Limb (tissue), 2 donors: ENCODE measurements at regions not wholly inside any gene's neighbourhood (a gene's known extent, or its start where the extent isn't known, plus 50 kb on each side); places are given as distances from the start of the nearest gene placed in this dataset.

Experiments used
- DNase-seq, 2 donors: peaks; one replicate each; pipeline ENCODE4 v3.0.0-alpha.2; 2016; ENCODE audit errors: extremely low spot score in 2 of 2

DNA sequence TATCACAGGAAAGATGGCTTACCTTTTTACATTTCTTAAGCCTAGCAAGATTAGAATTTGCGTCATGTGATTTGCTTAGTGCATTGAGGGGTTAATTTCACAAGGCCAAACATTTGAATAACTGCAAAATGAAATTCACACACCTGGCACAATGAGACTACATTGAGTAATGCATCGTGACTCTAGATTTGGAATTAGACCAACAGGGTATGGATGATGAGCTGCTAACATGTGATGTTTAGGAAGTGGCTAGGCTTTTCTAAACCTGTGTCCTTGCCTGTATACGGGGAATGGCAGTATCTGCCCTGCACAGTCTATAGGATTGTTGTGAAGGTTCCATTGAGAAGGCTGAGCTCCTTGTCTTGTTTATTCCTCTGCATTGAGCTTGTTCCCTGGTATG, 160.1 kb downstream of the MFSD1 start:
- no peak for DNase-seq

DNA sequence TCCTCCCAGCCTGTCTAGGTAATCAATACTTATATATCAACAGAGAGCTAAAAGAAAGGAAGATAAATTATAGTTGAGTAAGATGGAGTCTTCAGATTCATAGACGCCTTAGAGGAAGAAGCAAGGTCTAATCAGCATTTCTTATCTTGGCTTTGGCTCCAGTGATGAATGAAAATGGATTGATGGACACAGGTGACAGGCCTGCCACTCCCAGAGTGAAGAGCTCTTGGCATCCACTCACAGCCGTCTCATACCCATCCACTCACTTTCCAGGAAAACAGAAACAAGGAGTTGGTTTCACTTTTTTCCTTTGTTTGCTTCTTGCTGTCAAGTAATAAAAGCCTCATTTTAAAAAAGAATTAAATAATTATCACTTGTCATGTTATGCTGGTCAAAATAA, 168.2 kb downstream of the MFSD1 start:
- no peak for DNase-seq

DNA sequence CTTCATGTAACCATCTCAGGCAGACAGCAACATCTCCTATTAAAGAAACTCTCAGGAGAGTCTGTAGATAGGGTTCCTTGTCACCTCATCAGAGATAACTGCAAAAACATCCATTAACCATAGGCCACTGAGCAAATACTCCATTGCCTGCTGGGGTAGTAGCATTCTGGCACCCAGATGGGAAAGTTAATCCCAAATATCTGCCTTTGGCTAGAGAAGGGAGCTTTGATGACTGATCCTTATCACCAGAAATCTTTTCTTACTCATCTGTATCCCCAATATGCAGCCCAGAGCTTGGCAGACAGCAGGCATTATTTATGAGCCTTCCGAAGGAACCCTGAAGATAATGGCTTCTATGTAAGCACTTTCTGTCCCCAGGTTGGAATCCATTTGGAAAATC, 173.1 kb downstream of the MFSD1 start:
- no peak for DNase-seq

- no peak for DNase-seq
These were observed 175.1 kb downstream of the MFSD1 start for GRCh38 chr3:158976966-158977365.

GRCh38 chr3:158977497-158977896, 175.6 kb downstream of the MFSD1 start:
- DNase-seq = no peak

GRCh38 chr3:158983216-158984099, 181.6 kb downstream of the MFSD1 start:
- no peak for DNase-seq

DNA sequence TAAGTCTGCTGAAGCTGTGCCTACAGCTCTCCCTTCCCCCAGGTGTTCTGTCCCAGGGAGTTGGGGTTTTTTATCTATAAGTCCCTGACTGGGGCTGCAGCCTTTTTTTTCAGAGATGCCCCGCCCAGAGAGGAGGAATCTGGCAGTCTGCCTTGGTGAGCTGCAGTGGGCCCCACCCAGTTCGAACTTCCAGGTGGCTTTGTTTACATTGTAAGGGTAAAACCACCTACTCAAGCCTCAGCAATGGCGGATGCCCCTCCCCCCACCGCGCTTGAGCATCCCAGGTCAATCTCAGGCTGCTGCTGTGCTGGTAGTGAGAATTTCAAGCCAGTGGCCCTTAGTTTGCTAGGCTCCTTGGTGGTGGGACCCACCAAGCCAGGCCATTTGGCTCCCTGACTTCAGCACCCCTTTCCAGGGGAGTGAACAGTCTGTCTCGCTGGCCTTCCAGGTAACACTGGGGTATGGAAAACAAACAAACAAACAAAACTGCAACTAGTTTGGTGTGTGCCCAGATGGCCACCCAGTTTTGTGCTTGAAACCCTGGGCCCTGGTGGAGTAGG, 189.4 kb downstream of the MFSD1 start:
- DNase-seq = no peak

DNA sequence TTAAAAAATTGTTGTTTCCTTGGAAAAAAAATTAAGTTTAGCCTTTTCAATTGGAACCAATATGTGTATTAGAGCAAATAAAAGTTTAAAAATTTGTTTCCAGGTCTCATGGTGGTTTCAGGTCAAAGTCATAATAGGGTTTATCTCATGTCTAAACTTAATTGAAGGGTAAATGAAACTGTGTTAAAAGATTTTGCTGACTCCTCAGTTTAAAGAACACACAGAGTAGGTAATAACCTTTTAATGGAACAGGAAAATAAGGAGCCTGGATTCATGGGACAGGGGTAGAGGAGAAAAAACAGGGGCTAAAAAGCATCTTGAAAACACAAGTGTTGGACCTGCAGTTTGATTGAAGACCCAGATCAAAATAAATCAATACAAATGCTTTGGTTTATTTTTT, 190.6 kb downstream of the MFSD1 start:
- DNase-seq = no peak

- DNase-seq = no peak
These were observed 192.5 kb downstream of the MFSD1 start for GRCh38 chr3:158994386-158994785.

- no peak for DNase-seq
These were observed 199.9 kb downstream of the MFSD1 start for GRCh38 chr3:159001711-159002110.

DNA sequence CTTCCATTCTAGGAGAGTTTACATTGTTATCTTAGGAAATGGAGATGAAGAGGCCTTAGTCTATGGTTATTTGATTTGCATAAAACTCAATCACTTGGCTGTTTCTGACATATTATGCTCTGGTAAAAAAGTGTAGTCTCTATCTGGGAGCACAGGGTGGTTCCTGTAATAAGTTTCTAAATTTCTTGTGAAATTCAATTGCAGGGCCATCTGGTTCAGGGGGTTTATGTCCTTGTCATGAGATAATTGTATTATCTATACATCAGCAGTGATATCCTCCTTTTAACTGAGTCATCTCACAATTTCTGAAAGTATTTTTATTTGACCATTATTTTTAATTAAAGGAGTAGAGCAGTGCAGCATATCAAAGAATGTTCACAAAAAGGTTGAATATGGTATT, 203.3 kb downstream of the MFSD1 start:
- no peak for DNase-seq

- no peak for DNase-seq
These were observed 205.5 kb downstream of the MFSD1 start for GRCh38 chr3:159007331-159007730.

- DNase-seq = peak in 1 of 2 donors; percentile 11
These were observed 206.5 kb downstream of the MFSD1 start for GRCh38 chr3:159008401-159008800.

DNA sequence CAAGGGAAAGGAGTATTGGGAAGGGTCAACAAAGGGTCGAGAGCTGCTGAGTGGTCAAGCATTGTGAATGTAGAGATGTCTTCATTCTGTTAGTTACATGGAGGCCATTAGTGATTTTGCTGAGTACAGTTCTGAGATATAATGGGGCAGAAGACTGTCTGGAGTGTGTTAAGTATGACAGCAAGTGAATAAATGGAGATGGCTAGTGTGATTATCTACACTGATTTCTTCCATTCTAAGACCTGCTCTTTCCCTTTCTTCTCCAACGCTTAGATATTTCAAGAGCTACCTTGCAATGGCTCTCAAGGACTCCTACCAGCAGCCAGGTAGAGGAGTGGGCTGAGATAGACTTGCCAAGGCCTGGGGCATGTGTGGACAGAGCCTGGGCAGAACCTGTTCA, 216.5 kb downstream of the MFSD1 start:
- DNase-seq = no peak

- DNase-seq = no peak
These were observed 223.9 kb downstream of the MFSD1 start for GRCh38 chr3:159025733-159026132.

GRCh38 chr3:159026510-159026909, 224.7 kb downstream of the MFSD1 start:
- DNase-seq = no peak

GRCh38 chr3:159028706-159029105, 226.9 kb downstream of the MFSD1 start:
- no peak for DNase-seq

DNA sequence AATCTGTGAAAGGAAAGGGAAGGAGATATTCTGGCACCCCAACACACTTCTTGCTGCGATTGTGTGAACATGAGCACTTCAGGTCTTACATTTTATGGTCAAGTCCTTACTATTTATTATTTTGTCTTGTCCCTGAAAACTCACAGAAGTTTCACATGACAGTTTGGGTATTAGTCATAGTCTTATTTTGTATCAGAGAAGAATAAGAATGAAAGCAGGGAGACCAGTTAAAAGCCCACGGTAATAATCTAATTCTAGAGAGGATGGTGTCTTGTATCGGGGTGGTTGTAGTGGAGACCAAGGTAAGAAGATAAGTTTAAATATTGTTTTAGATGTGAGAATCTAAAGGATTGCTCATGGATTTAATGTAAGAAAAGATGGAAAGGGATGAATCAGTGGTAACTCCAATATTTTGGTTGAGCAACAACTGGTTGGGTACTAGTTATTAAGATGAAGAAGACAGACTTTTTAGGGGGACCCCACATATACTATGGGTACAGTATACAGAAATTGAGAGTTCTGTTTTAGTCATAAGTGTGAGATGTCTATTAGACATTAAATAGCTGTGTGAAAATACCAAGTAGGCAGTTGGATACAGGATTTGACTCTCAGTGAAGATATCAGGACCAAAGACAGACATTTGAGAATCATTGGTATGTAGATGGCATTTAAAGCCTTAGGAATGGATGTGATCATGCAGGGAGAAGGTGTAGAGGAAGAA, 227.6 kb downstream of the MFSD1 start:
- no peak for DNase-seq

- no peak for DNase-seq
These were observed 228.3 kb downstream of the MFSD1 start for GRCh38 chr3:159030138-159030670.

- no peak for DNase-seq
These were observed 229.2 kb downstream of the MFSD1 start for GRCh38 chr3:159030886-159031679.

GRCh38 chr3:159032311-159032710, 230.5 kb downstream of the MFSD1 start:
- DNase-seq = no peak
